ENCODE measurements at regions not wholly inside any gene's neighbourhood (a gene's known extent, or its start where the extent isn't known, plus 50 kb on each side); places are given as distances from the start of the nearest gene placed in this dataset.

GRCh38 chr11:96694338-96694737 is 304.5 kb downstream of the JRKL start:
- no peak overlapping the region for H3K27ac ChIP-seq (ENCODE audit: insufficient read length, low read depth, low read length)
- no peak overlapping the region for H3T11ph ChIP-seq (ENCODE audit: low read length)
- H3K4me3 Mint-ChIP-seq, result no peak overlapping the region
- peaks cover 49% of the 10 kb centered on the region for H3K27me3 Mint-ChIP-seq (ENCODE audit: low read depth)
- H3K36me3 Mint-ChIP-seq (ENCODE audit: insufficient read depth in 1 of 3, low read depth in 3 of 3), result no peaks in the 10 kb centered on the region; a peak in 1 of 7 replicates
- no peak for TF ChIP-seq CTCF (conservative IDR thresholded peaks at IDR 0.05)
- WGBS (ENCODE audit: extremely low coverage, insufficient read length, low lambda C conversion rate), result no CpG with 5 or more reads among the region's 5 CpGs
- H3K4me1 ChIP-seq (ENCODE audit: insufficient read depth, low read length), result no peaks in the 10 kb centered on the region
- H3K56ac ChIP-seq (ENCODE audit: insufficient read length, low read depth, low read length), result no peak overlapping the region
- no peak overlapping the region for H2AFZ ChIP-seq (ENCODE audit: low read length)
- no peak overlapping the region for H3K4ac ChIP-seq (ENCODE audit: low read depth, low read length)
- H3K79me1 ChIP-seq (ENCODE audit: insufficient read depth, low read depth, low read length, poor library complexity, severe bottlenecking), result no peaks in the 10 kb centered on the region
- peaks cover 17% of the 10 kb centered on the region; the same call in 1 of the 2 replicates for H3K27me3 ChIP-seq (ENCODE audit: insufficient read depth, low read length)
- no peaks in the 10 kb centered on the region for H3K79me2 ChIP-seq (ENCODE audit: insufficient read depth, low read length)
- H4K91ac ChIP-seq (ENCODE audit: insufficient read length, low read depth, low read length), result no peak overlapping the region
- H3K4me1 Mint-ChIP-seq, result peaks cover 7 to 12% of the 10 kb centered on the region in 2 experiments
- H3K9me3 ChIP-seq (ENCODE audit: control insufficient read depth, low read depth, low read length), result no peaks in the 10 kb centered on the region
- no peak overlapping the region for H3K23ac ChIP-seq (ENCODE audit: insufficient read length, low read depth, low read length)
- H4K5ac ChIP-seq (ENCODE audit: insufficient read length, low read depth, low read length), result no peak overlapping the region
- no peak overlapping the region for H3K4me2 ChIP-seq (ENCODE audit: insufficient read depth, insufficient read length, low read length)
- no peak overlapping the region for H3K27ac Mint-ChIP-seq
- H3K9ac ChIP-seq (ENCODE audit: extremely low read depth, insufficient read length, low read length), result no peak overlapping the region
- H2BK12ac ChIP-seq (ENCODE audit: insufficient read length, low read depth, low read length), result no peak overlapping the region
- no peak overlapping the region for H2BK120ac ChIP-seq (ENCODE audit: low read depth, low read length, poor library complexity, severe bottlenecking)
- no peak overlapping the region for H3K14ac ChIP-seq (ENCODE audit: insufficient read depth, low read length)
- no peak overlapping the region for H2BK15ac ChIP-seq (ENCODE audit: low read depth, low read length)
- no peak for DNase-seq
- no peaks in the 10 kb centered on the region for H3K23me2 ChIP-seq (ENCODE audit: insufficient read length, low read depth, low read length, poor library complexity, severe bottlenecking)
- no peak overlapping the region for H2AK5ac ChIP-seq (ENCODE audit: insufficient read length, low read length)
- no peak overlapping the region for H2BK5ac ChIP-seq (ENCODE audit: insufficient read length, low read length)
- H3K9me3 Mint-ChIP-seq, result no peaks in the 10 kb centered on the region
- no peak overlapping the region for H4K8ac ChIP-seq (replicated peaks; ENCODE audit: insufficient read length, low read depth, low read length)
- no peak overlapping the region for H2BK20ac ChIP-seq (ENCODE audit: low read depth, low read length, poor library complexity, severe bottlenecking)
- no peaks in the 10 kb centered on the region for H4K20me1 ChIP-seq (ENCODE audit: control insufficient read depth, insufficient read depth, insufficient read length)
- H3K18ac ChIP-seq (ENCODE audit: insufficient read length, low read depth, low read length), result no peak overlapping the region
